SK-N-SH (cell line): ENCODE measurements at regions not wholly inside any gene's neighbourhood (a gene's known extent, or its start where the extent isn't known, plus 50 kb on each side); places are given as distances from the start of the nearest gene placed in this dataset.

Experiments used
- CTCF ChIP-seq: fragments of 200-600 bp; sonication (generic); IDR thresholded peaks from 2 replicates; pipeline ENCODE4 v1.6.1; 2017; ENCODE audit warnings: antibody characterized with exemption, mild to moderate bottlenecking, moderate library complexity
- EP300 ChIP-seq, 2 experiments: IDR thresholded peaks; 2 replicates each; pipeline versions ENCODE4 v1.4.0 to v1.6.1; 2012; ENCODE audit warnings: borderline replicate concordance in 1 of 2, low read depth in 1 of 2, low read length in 1 of 2
- EZH2phosphoT487 ChIP-seq: fragments of 200-600 bp; sonication (generic); IDR thresholded peaks from 2 replicates; pipeline ENCODE4 v1.6.1; 2017; ENCODE audit warnings: low read depth, mixed run types, mild to moderate bottlenecking, antibody characterized with exemption, moderate library complexity, borderline replicate concordance
- FOSL2 ChIP-seq: IDR thresholded peaks from 2 replicates; pipeline ENCODE4 v1.4.0; 2012; ENCODE audit warnings: low read depth, mild to moderate bottlenecking, moderate library complexity, borderline replicate concordance
- FOXM1 ChIP-seq: IDR thresholded peaks from 2 replicates; pipeline ENCODE4 v1.4.0; 2012; ENCODE audit warnings: low read depth, mild to moderate bottlenecking
- GABPA ChIP-seq: IDR thresholded peaks from 2 replicates; pipeline ENCODE4 v1.4.0; 2012; ENCODE audit warnings: low read depth, mild to moderate bottlenecking
- GATA2 ChIP-seq: sonication (generic); formaldehyde crosslinking; IDR thresholded peaks from 2 replicates; pipeline ENCODE4 v1.5.0; 2020; ENCODE audit warnings: mild to moderate bottlenecking, missing genetic modification reagents
- MAX ChIP-seq: IDR thresholded peaks from 2 replicates; pipeline ENCODE4 v1.4.0; 2012; ENCODE audit warnings: low read depth
- NFIC ChIP-seq: IDR thresholded peaks from 2 replicates; pipeline ENCODE4 v1.4.0; 2012; ENCODE audit warnings: borderline replicate concordance
- POLR2AphosphoS5 ChIP-seq: IDR thresholded peaks from 2 replicates; pipeline ENCODE4 v1.6.1; 2012; ENCODE audit warnings: low read depth, low read length
- RCOR1 ChIP-seq: fragments of 150-350 bp; IDR thresholded peaks from 2 replicates; pipeline ENCODE4 v1.6.1; 2017; ENCODE audit warnings: antibody characterized with exemption, low read length
- REST ChIP-seq: IDR thresholded peaks from 2 replicates; pipeline ENCODE4 v1.6.1; 2012; ENCODE audit warnings: mild to moderate bottlenecking, low read depth, low read length, moderate library complexity
- SMC3 ChIP-seq: IDR thresholded peaks from 2 replicates; pipeline ENCODE4 v1.6.1; 2012; ENCODE audit warnings: low read depth, low read length, improper control_type of control experiment
- TAF1 ChIP-seq: IDR thresholded peaks from 2 replicates; pipeline ENCODE4 v1.6.1; 2012; ENCODE audit warnings: low read depth, mild to moderate bottlenecking, low read length, moderate library complexity, borderline replicate concordance

- TF ChIP-seq GATA2 (CRISPR knock-in tag) (no peak), REST (no peak), NFIC (no peak), EZH2phosphoT487 (no peak), GABPA (no peak), FOSL2 (no peak), EP300 (IDR thresholded peaks at IDR 0.05; ENCODE audit: borderline replicate concordance in 1 of 2, low read depth in 1 of 2, low read length in 1 of 2) (no peak), POLR2AphosphoS5 (no peak), CTCF (no peak), TAF1 (no peak), MAX (no peak), FOXM1 (no peak), RCOR1 (no peak), SMC3 (no peak)
Observed at GRCh38 chr11:19353287-19353850, 112.6 kb upstream of the E2F8 start.
